CD14-positive monocyte (primary cell): ENCODE measurements at regions not wholly inside any gene's neighbourhood (a gene's known extent, or its start where the extent isn't known, plus 50 kb on each side); places are given as distances from the start of the nearest gene placed in this dataset.

ENCODE experiments used
- DNase-seq, 3 donors: peaks; one replicate each; pipeline ENCODE4 v3.0.0-alpha.2; 2011 to 2022
- H2AFZ ChIP-seq: 2 replicates; pipeline ENCODE4 v1.6.0; 2012; ENCODE audit warnings: mild to moderate bottlenecking, low read depth, low read length, inconsistent platforms; ENCODE audit not compliant: insufficient read depth, poor library complexity, severe bottlenecking
- H3K27ac ChIP-seq, 2 donors: 1 replicate in 1 of 2; 2 replicates in 1 of 2; pipeline ENCODE4 v1.5.1; 2012 to 2013; ENCODE audit warnings: low read length in 2 of 2, control low read depth in 1 of 2, inconsistent platforms in 1 of 2, low read depth in 1 of 2, mild to moderate bottlenecking in 1 of 2
- H3K27me3 ChIP-seq, 2 donors: one replicate each; pipeline versions ENCODE4 v1.6.0 to v1.6.1; 2011 to 2013; ENCODE audit warnings: low read length in 2 of 2; ENCODE audit not compliant: control insufficient read depth in 2 of 2, insufficient read depth in 2 of 2
- H3K36me3 ChIP-seq, 2 donors: replicated peaks in 1 of 2; 1 replicate in 1 of 2; 2 replicates in 1 of 2; pipeline versions ENCODE4 v1.5.1 to v1.6.1; 2012 to 2013; ENCODE audit warnings: low read length in 2 of 2, control low read depth in 1 of 2, inconsistent platforms in 1 of 2, mild to moderate bottlenecking in 1 of 2; ENCODE audit not compliant: insufficient read depth in 2 of 2, control insufficient read depth in 1 of 2
- H3K4me1 ChIP-seq, 2 donors: 1 replicate in 1 of 2; 2 replicates in 1 of 2; pipeline versions ENCODE4 v1.5.1 to v1.6.1; 2012 to 2013; ENCODE audit warnings: low read length in 2 of 2, control low read depth in 1 of 2, inconsistent platforms in 1 of 2, mild to moderate bottlenecking in 1 of 2, moderate library complexity in 1 of 2; ENCODE audit not compliant: insufficient read depth in 2 of 2, control insufficient read depth in 1 of 2
- H3K4me2 ChIP-seq: replicated peaks from 2 replicates; pipeline ENCODE3; 2012; ENCODE audit warnings: low read length, moderate library complexity, mild to moderate bottlenecking; ENCODE audit not compliant: poor library complexity, severe bottlenecking; ENCODE audit errors: extremely low read depth
- H3K4me3 ChIP-seq, 3 experiments: fragments of 200-600 bp in 1 of 3; sonication (generic) in 1 of 3; replicated peaks in 1 of 3; 1 replicate in 2 of 3; 2 replicates in 1 of 3; pipeline ENCODE4 v1.5.1; 2011 to 2013; ENCODE audit warnings: low read length in 3 of 3, mild to moderate bottlenecking in 3 of 3, control low read depth in 2 of 3, low read depth in 2 of 3, inconsistent platforms in 1 of 3, moderate library complexity in 1 of 3
- H3K79me2 ChIP-seq: 2 replicates; pipeline ENCODE4 v1.6.0; 2012; ENCODE audit warnings: mild to moderate bottlenecking, control low read depth, inconsistent platforms, low read length, moderate library complexity; ENCODE audit not compliant: insufficient read depth
- H3K9ac ChIP-seq: 2 replicates; pipeline ENCODE4 v1.6.0; 2017; ENCODE audit warnings: low read length, mild to moderate bottlenecking; ENCODE audit not compliant: insufficient read depth, poor library complexity, severe bottlenecking
- H3K9me3 ChIP-seq, 2 donors: replicated peaks in 1 of 2; 1 replicate in 1 of 2; 2 replicates in 1 of 2; pipeline versions ENCODE4 v1.5.1 to v1.6.1; 2012 to 2013; ENCODE audit warnings: low read length in 2 of 2, control low read depth in 1 of 2; ENCODE audit not compliant: control insufficient read depth in 1 of 2, insufficient read depth in 1 of 2
- H4K20me1 ChIP-seq: 2 replicates; pipeline ENCODE4 v1.6.0; 2012; ENCODE audit warnings: mild to moderate bottlenecking, low read length, control low read depth, moderate library complexity; ENCODE audit not compliant: insufficient read depth
- H3K27ac Mint-ChIP-seq, 7 donors: one replicate each; pipeline ENCODE4 v1.8.0; 2020; ENCODE audit warnings: mild to moderate bottlenecking in 7 of 7, mixed read lengths in 7 of 7, moderate library complexity in 6 of 7, inconsistent platforms in 2 of 7
- H3K27me3 Mint-ChIP-seq, 3 donors: one replicate each; pipeline ENCODE4 v1.8.0; 2021 to 2022; ENCODE audit warnings: low read depth in 3 of 3, mild to moderate bottlenecking in 3 of 3, mixed read lengths in 3 of 3, moderate library complexity in 3 of 3, inconsistent platforms in 1 of 3
- H3K36me3 Mint-ChIP-seq, 2 donors: one replicate each; pipeline ENCODE4 v1.8.0; 2020; ENCODE audit warnings: mixed read lengths in 2 of 2, inconsistent platforms in 1 of 2, mild to moderate bottlenecking in 1 of 2
- H3K4me1 Mint-ChIP-seq: one replicate; pipeline ENCODE4 v1.8.0; 2020; ENCODE audit warnings: mild to moderate bottlenecking, mixed read lengths
- H3K4me3 Mint-ChIP-seq, 2 donors: one replicate each; pipeline ENCODE4 v1.8.0; 2020; ENCODE audit warnings: mild to moderate bottlenecking in 2 of 2, mixed read lengths in 2 of 2, moderate library complexity in 1 of 2
- H3K9me3 Mint-ChIP-seq, 7 donors: one replicate each; pipeline ENCODE4 v1.8.0; 2020 to 2022; ENCODE audit warnings: mixed read lengths in 7 of 7, mild to moderate bottlenecking in 6 of 7, moderate library complexity in 6 of 7, inconsistent platforms in 2 of 7
- WGBS: methylation state at CpG from one replicate; pipeline ENCODE4 v1.1.5; 2013; ENCODE audit warnings: missing lambda C conversion rate; ENCODE audit not compliant: insufficient coverage; 5-methylcytosine and 5-hydroxymethylcytosine counted together
- intact Hi-C, 2 donors: fragments of 100-400 bp; cut with micrococcal nuclease; formaldehyde crosslinking; loops; one replicate each; pipeline versions ENCODE4 v1.15.0 to v1.15.1; 2023
- TF ChIP-seq, protein P1 (sequence below): fragments of 200-600 bp; IDR thresholded peaks from one replicate; pipeline ENCODE4 v1.8.0; 2022; ENCODE audit warnings: antibody characterized with exemption, mild to moderate bottlenecking

DNA sequence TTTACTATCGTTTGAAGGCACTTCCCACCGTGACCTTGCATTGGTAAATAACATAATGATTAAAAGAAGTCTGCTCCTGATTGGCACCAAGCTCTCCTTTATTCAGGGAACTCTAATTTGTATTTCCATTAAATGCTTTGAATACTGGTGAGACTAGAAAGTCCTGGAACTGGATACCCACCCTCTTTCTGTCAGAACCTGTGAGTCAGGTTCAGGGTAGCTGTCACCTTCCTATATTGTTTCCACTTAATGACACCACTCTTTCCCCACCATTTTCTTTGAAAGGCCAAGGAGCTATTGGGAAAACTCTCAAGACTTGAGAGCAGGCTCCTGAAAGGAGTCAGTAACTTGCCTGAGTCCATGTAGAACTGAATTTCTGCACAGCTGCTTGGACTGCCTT is 55.9 kb upstream of the RASSF6 start:
- no peaks in the 10 kb centered on the region for H3K9me3 ChIP-seq
- Mint-ChIP-seq H3K4me1 (no peaks in the 10 kb centered on the region), H3K4me3 (no peak overlapping the region), H3K36me3 (no peaks in the 10 kb centered on the region), H3K9me3 (peaks cover 0 to 3% (median 0%) of the 10 kb centered on the region in 7 donors), H3K27me3 (no peaks in the 10 kb centered on the region), H3K27ac (no peak overlapping the region)
- H3K9ac ChIP-seq: no peak overlapping the region
- H3K36me3 ChIP-seq: no peaks in the 10 kb centered on the region
- no peak for DNase-seq
- H3K4me3 ChIP-seq: no peak overlapping the region
- no peaks in the 10 kb centered on the region for H3K4me1 ChIP-seq
- H3K4me2 ChIP-seq: no peak overlapping the region
- no peak overlapping the region for H3K27ac ChIP-seq
- no peaks in the 10 kb centered on the region for H3K27me3 ChIP-seq
- TF ChIP-seq, protein P1, sequence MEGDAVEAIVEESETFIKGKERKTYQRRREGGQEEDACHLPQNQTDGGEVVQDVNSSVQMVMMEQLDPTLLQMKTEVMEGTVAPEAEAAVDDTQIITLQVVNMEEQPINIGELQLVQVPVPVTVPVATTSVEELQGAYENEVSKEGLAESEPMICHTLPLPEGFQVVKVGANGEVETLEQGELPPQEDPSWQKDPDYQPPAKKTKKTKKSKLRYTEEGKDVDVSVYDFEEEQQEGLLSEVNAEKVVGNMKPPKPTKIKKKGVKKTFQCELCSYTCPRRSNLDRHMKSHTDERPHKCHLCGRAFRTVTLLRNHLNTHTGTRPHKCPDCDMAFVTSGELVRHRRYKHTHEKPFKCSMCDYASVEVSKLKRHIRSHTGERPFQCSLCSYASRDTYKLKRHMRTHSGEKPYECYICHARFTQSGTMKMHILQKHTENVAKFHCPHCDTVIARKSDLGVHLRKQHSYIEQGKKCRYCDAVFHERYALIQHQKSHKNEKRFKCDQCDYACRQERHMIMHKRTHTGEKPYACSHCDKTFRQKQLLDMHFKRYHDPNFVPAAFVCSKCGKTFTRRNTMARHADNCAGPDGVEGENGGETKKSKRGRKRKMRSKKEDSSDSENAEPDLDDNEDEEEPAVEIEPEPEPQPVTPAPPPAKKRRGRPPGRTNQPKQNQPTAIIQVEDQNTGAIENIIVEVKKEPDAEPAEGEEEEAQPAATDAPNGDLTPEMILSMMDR: no peak
- H4K20me1 ChIP-seq: no peaks in the 10 kb centered on the region
- WGBS: no CpG with 5 or more reads among the region's 2 CpGs
- no peaks in the 10 kb centered on the region for H3K79me2 ChIP-seq
- H2AFZ ChIP-seq: no peak overlapping the region
- intact Hi-C loops: no loop called here

DNA sequence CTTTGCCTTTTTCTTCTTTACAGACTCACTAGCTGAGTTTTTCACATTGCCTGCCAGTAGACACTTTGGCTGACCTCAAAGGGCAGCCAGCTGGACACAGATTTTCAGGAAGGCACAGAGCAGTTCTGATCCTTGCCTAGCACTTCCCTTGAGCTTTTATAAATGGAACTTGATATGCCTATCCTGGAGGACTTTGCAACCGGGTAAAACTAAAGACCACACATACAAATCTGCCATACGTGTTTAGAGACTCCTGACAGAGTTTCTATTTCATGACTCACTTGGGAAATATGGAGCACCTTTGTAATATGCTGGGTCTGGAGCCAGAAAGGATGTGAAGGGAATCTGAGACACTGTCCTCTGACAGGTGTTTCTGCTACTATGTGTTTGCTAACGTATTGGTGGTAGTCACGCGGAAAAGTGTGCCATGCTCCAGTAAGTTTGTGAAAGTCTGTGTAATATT is 56.7 kb upstream of the RASSF6 start:
- Histone ChIP-seq H3K79me2 (no peaks in the 10 kb centered on the region), H3K9ac (no peak overlapping the region), H3K4me3 (no peak overlapping the region), H3K36me3 (no peaks in the 10 kb centered on the region), H3K27me3 (no peaks in the 10 kb centered on the region), H3K4me2 (no peak overlapping the region), H3K27ac (no peak overlapping the region), H3K4me1 (no peaks in the 10 kb centered on the region), H3K9me3 (no peaks in the 10 kb centered on the region), H4K20me1 (no peaks in the 10 kb centered on the region), H2AFZ (peak overlapping the region; percentile 2)
- Mint-ChIP-seq H3K36me3 (no peaks in the 10 kb centered on the region), H3K27me3 (no peaks in the 10 kb centered on the region), H3K27ac (no peak overlapping the region), H3K4me3 (no peak overlapping the region), H3K9me3 (no peaks in the 10 kb centered on the region), H3K4me1 (no peaks in the 10 kb centered on the region)
- TF ChIP-seq, protein P1: no peak
- no peak for DNase-seq
- intact Hi-C loops: no loop called here
- WGBS: 100% methylated on average over 3 of the region's 5 CpGs
